Stomach smooth muscle (tissue), 2 donors: ENCODE measurements at regions not wholly inside any gene's neighbourhood (a gene's known extent, or its start where the extent isn't known, plus 50 kb on each side); places are given as distances from the start of the nearest gene placed in this dataset.

Source experiments
- H3K27ac ChIP-seq: one replicate; pipeline ENCODE4 v1.7.0; 2013; ENCODE audit warnings: mild to moderate bottlenecking, low read length, inconsistent platforms
- H3K27me3 ChIP-seq, 2 donors: one replicate each; pipeline ENCODE4 v1.7.0; 2013; ENCODE audit warnings: low read length in 2 of 2; ENCODE audit not compliant: insufficient read depth in 2 of 2, control insufficient read depth in 1 of 2
- H3K36me3 ChIP-seq, 2 donors: one replicate each; pipeline ENCODE4 v1.7.0; 2013; ENCODE audit warnings: low read length in 2 of 2; ENCODE audit not compliant: control insufficient read depth in 2 of 2, insufficient read depth in 2 of 2
- H3K4me1 ChIP-seq: one replicate; pipeline ENCODE4 v1.7.0; 2013; ENCODE audit warnings: low read length; ENCODE audit not compliant: control insufficient read depth, insufficient read depth
- H3K4me3 ChIP-seq, 2 donors: one replicate each; pipeline ENCODE4 v1.7.0; 2013; ENCODE audit warnings: low read length in 2 of 2
- H3K9ac ChIP-seq, 2 donors: one replicate each; pipeline ENCODE4 v1.7.0; 2013; ENCODE audit warnings: low read length in 2 of 2, mild to moderate bottlenecking in 1 of 2
- H3K9me3 ChIP-seq, 2 donors: one replicate each; pipeline ENCODE4 v1.7.0; 2013; ENCODE audit warnings: low read length in 2 of 2; ENCODE audit not compliant: control insufficient read depth in 2 of 2
- donor health status: healthy.
- donor health status: Pancreatic carcinoma.

DNA sequence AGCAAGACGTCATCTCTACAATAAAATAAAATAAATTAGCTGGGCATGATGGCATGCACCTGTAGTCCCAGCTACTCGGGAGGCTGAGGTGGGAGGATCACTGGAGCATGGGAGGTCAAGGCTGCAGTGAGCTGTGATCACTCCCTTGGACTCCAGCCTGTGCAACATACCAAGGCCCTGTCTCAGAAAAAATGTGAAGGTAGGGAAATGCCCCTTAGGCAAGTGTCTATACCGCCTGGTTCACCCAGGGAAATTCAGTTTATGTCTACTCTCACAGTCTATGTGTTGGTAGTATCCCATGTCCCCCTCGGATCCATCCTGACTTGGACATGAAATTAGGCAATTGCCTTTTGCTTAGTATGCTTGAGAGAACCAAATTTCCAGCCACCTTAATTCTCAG lies 88.4 kb upstream of the TMEM132C start:
- H3K4me3 ChIP-seq = no peak overlapping the region
- H3K27ac ChIP-seq = no peak overlapping the region
- H3K27me3 ChIP-seq = no peaks in the 10 kb centered on the region
- H3K9ac ChIP-seq = no peak overlapping the region
- H3K36me3 ChIP-seq = no peaks in the 10 kb centered on the region
- no peaks in the 10 kb centered on the region for H3K4me1 ChIP-seq
- H3K9me3 ChIP-seq = no peaks in the 10 kb centered on the region

GRCh38 chr12:128178966-128179365 lies 88.0 kb upstream of the TMEM132C start:
- Histone ChIP-seq H3K27ac (no peak overlapping the region), H3K9ac (no peak overlapping the region), H3K9me3 (no peaks in the 10 kb centered on the region), H3K36me3 (no peaks in the 10 kb centered on the region), H3K4me1 (no peaks in the 10 kb centered on the region), H3K4me3 (no peak overlapping the region), H3K27me3 (no peaks in the 10 kb centered on the region)

DNA sequence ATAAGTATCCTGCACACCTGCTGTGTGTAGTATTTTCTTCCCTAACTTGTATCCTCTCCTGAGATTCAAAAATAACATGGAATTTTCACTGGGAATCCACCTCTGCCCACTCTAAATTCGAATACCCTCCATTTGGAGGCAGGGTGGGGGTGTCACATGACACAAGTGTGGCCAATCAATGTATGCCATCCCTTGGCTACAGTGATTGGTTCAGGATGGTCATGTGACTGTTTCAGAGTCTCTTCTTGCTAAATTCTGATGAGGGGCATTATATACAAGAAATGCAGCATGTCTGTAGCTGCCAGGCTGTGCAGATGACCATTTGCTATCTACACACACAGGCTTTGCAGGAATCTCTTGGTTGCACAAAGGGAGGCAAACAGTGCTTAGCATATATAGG lies 86.8 kb upstream of the TMEM132C start:
- no peak overlapping the region for H3K9ac ChIP-seq
- no peaks in the 10 kb centered on the region for H3K9me3 ChIP-seq
- no peaks in the 10 kb centered on the region for H3K4me1 ChIP-seq
- H3K4me3 ChIP-seq = no peak overlapping the region
- H3K27ac ChIP-seq = no peak overlapping the region
- H3K36me3 ChIP-seq = no peaks in the 10 kb centered on the region
- H3K27me3 ChIP-seq = no peaks in the 10 kb centered on the region

DNA sequence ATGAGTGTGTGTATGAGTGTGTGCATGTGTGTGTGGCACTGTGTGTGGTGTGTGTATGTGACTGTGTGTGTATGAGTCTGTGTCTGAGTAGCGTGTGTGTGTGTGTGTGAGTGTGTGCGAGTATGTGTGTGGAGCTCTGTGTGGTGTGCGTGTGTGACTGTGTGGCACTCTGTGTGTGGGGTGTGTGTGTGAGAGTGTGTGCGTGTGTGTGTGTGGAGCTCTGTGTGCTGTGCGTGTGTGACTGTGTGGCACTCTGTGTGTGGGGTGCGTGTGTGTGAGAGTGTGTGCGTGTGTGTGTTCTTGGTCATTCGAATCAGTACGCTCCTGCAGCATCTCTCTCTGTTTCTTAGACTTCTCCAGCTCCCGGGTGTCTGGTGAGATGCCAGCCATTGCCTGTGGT lies 76.9 kb upstream of the TMEM132C start:
- H3K9ac ChIP-seq = no peak overlapping the region
- H3K4me3 ChIP-seq = no peak overlapping the region
- H3K36me3 ChIP-seq = no peaks in the 10 kb centered on the region
- H3K27ac ChIP-seq = no peak overlapping the region
- peaks cover 0 to 2% of the 10 kb centered on the region in 2 donors for H3K27me3 ChIP-seq
- no peaks in the 10 kb centered on the region for H3K4me1 ChIP-seq
- H3K9me3 ChIP-seq = peaks cover 0 to 4% of the 10 kb centered on the region in 2 donors

- H3K27ac ChIP-seq = no peak overlapping the region
- H3K36me3 ChIP-seq = no peaks in the 10 kb centered on the region
- H3K9me3 ChIP-seq = peaks cover 0 to 4% of the 10 kb centered on the region in 2 donors
- no peak overlapping the region for H3K4me3 ChIP-seq
- peaks cover 0 to 2% of the 10 kb centered on the region in 2 donors for H3K27me3 ChIP-seq
- H3K9ac ChIP-seq = no peak overlapping the region
- no peaks in the 10 kb centered on the region for H3K4me1 ChIP-seq
Measured at GRCh38 chr12:128190614-128191013, 76.4 kb upstream of the TMEM132C start.

DNA sequence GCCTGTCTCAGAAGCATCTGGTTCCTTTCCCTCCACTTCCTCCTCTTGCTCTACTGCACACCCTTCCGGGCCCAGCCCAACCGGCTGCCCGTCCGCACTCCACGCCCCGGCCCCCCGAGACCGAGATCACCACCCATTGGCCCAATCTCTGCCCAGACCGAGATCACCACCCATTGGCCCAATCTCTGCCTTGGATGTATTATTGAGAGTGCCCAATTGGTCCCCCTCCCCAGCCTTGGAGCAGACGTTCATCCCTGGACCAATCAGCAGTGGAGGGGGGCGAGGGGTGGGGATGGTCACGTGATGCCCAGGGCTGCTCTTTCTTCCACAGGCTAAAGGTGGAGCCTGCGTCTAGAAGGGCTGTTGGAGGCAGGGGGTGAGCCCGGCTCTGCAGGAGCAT lies 75.6 kb upstream of the TMEM132C start:
- H3K9ac ChIP-seq = no peak overlapping the region
- no peaks in the 10 kb centered on the region for H3K36me3 ChIP-seq
- H3K4me3 ChIP-seq = no peak overlapping the region
- peaks cover 0 to 4% of the 10 kb centered on the region in 2 donors for H3K9me3 ChIP-seq
- H3K27me3 ChIP-seq = peaks cover 0 to 4% of the 10 kb centered on the region in 2 donors
- H3K4me1 ChIP-seq = no peaks in the 10 kb centered on the region
- H3K27ac ChIP-seq = no peak overlapping the region

GRCh38 chr12:128204711-128205110 lies 62.3 kb upstream of the TMEM132C start:
- H3K27me3 ChIP-seq = no peaks in the 10 kb centered on the region
- H3K27ac ChIP-seq = no peak overlapping the region
- H3K36me3 ChIP-seq = no peaks in the 10 kb centered on the region
- no peak overlapping the region for H3K4me3 ChIP-seq
- H3K9ac ChIP-seq = no peak overlapping the region
- H3K4me1 ChIP-seq = no peaks in the 10 kb centered on the region
- peaks cover 0 to 13% of the 10 kb centered on the region in 2 donors for H3K9me3 ChIP-seq

DNA sequence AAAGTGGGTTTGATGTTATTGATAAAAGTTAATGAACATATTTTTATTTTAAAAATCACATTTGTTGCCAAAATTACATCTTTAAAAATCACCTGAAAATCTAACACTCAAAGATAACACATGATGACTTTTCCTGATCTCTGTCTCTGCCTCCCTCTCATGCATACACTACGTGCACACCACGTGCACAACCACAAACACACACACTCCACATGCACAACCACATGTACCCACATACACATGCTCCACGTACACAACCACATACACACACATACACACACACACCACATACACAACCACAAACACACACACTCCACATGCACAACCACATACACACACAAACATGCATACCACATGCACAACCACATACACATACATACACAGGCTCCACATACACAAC lies 61.8 kb upstream of the TMEM132C start:
- H3K4me3 ChIP-seq = no peak overlapping the region
- H3K27ac ChIP-seq = no peak overlapping the region
- H3K9me3 ChIP-seq = peaks cover 0 to 13% of the 10 kb centered on the region in 2 donors
- H3K9ac ChIP-seq = no peak overlapping the region
- H3K27me3 ChIP-seq = no peaks in the 10 kb centered on the region
- no peaks in the 10 kb centered on the region for H3K4me1 ChIP-seq
- no peaks in the 10 kb centered on the region for H3K36me3 ChIP-seq

DNA sequence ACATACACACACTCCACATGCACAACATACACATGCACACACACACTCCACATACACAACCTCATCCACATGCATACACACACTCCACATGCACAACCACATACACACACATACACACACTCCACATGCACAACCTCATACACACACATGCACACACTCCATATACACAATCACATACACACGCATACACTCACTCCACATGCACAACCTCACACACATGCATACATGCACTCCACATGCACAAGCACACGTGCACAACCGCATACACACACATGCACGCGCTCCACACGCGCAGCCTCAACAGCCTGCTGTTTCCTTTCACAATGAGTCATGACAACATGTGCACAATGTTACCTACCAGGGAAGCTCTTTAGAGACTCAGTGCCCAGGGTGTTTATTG lies 61.2 kb upstream of the TMEM132C start:
- Histone ChIP-seq H3K9ac (no peak overlapping the region), H3K27ac (no peak overlapping the region), H3K36me3 (no peaks in the 10 kb centered on the region), H3K4me3 (no peak overlapping the region), H3K9me3 (peaks cover 0 to 13% of the 10 kb centered on the region in 2 donors), H3K4me1 (no peaks in the 10 kb centered on the region), H3K27me3 (no peaks in the 10 kb centered on the region)
